HepG2 (cell line): ENCODE measurements at regions not wholly inside any gene's neighbourhood (a gene's known extent, or its start where the extent isn't known, plus 50 kb on each side); places are given as distances from the start of the nearest gene placed in this dataset.

Experiments used
- ATAC-seq: fragments of 200-7000 bp; cut with Tn5 transposase; 3 replicates; pipeline ENCODE4 v1.9.1; 2020; ENCODE audit warnings: mild to moderate bottlenecking, moderate library complexity
- BruUV-seq: library from RNA; stranded (reverse); fragments of 400-500 nt; replicated peaks from 2 replicates; lab custom pipeline; 2021; lab: Mats Ljungman, UMichigan
- CTCF ChIA-PET: fragments of 300-600 bp; formaldehyde crosslinking; extraction: SDS; loops from one replicate; lab custom pipeline; 2021; ENCODE audit warnings: low total read pairs, inconsistent platforms, low intra/inter-chr PET ratio; lab: Yijun Ruan, JAX
- POLR2A ChIA-PET: fragments of 350-600 bp; sonication (Branson Sonifier 250); formaldehyde crosslinking; loops from one replicate; lab custom pipeline; 2020; ENCODE audit warnings: antibody characterized with exemption, inconsistent platforms; lab: Yijun Ruan, JAX
- DNase-seq: peaks from one replicate; pipeline ENCODE4 v3.0.0-alpha.2; 2015; ENCODE audit warnings: low spot score
- FAIRE-seq: peaks from 3 replicates; lab custom pipeline; 2011; peaks lifted over from hg19 to GRCh38; lab: Jason Lieb, UNC
- H2AFZ ChIP-seq: one replicate; pipeline ENCODE4 v1.6.1; 2011; ENCODE audit warnings: low read length, inconsistent platforms
- H3K27ac ChIP-seq: fragments of 300-600 bp; 3 replicates; pipeline ENCODE4 v1.8.0; 2011; ENCODE audit warnings: mixed run types, mild to moderate bottlenecking, mixed read lengths, low read length, inconsistent platforms; ENCODE audit not compliant: insufficient read depth; ENCODE audit errors: extremely low read length
- H3K27me3 ChIP-seq, 2 experiments: fragments of 200-600 bp in 1 of 2; 2 replicates in 1 of 2; 3 replicates in 1 of 2; pipeline versions ENCODE4 v1.6.0 to v1.8.0; 2011; ENCODE audit warnings: low read length in 2 of 2, mild to moderate bottlenecking in 2 of 2, moderate library complexity in 2 of 2, inconsistent platforms in 1 of 2; ENCODE audit not compliant: insufficient read depth in 2 of 2, control insufficient read depth in 1 of 2
- H3K36me3 ChIP-seq, 2 experiments: fragments of 200-600 bp in 1 of 2; replicated peaks in 1 of 2; 2 replicates in 1 of 2; 3 replicates in 1 of 2; pipeline versions ENCODE4 v1.5.1 to v1.8.0; 2011; ENCODE audit warnings: low read length in 2 of 2, inconsistent platforms in 1 of 2; ENCODE audit not compliant: insufficient read depth in 2 of 2, control insufficient read depth in 1 of 2
- H3K4me1 ChIP-seq: 2 replicates; pipeline ENCODE4 v1.5.1; 2012; ENCODE audit warnings: low read length, inconsistent platforms; ENCODE audit not compliant: insufficient read depth
- H3K4me2 ChIP-seq: 2 replicates; pipeline ENCODE4 v1.6.0; 2011; ENCODE audit warnings: low read depth, low read length, inconsistent platforms
- H3K4me3 ChIP-seq, 3 experiments: fragments of 200-600 bp in 1 of 3; sonication (generic), shearing (Covaris generic) in 1 of 3; replicated peaks in 1 of 3; 2 replicates each; pipeline ENCODE4 v1.5.1; 2011 to 2016; ENCODE audit warnings: low read length in 3 of 3, inconsistent platforms in 2 of 3, low read depth in 2 of 3, mild to moderate bottlenecking in 2 of 3, control low read depth in 1 of 3, mixed read lengths in 1 of 3; ENCODE audit not compliant: insufficient read depth in 1 of 3
- H3K79me2 ChIP-seq: one replicate; pipeline ENCODE4 v1.6.1; 2011; ENCODE audit warnings: low read length, inconsistent platforms; ENCODE audit not compliant: insufficient read depth
- H3K9ac ChIP-seq: 2 replicates; pipeline ENCODE4 v1.6.0; 2011; ENCODE audit warnings: mild to moderate bottlenecking, low read depth, low read length, inconsistent platforms; ENCODE audit not compliant: insufficient read depth
- H3K9me3 ChIP-seq: 2 replicates; pipeline ENCODE4 v1.5.1; 2012; ENCODE audit warnings: mild to moderate bottlenecking, low read length
- H4K20me1 ChIP-seq: 2 replicates; pipeline ENCODE4 v1.6.0; 2011; ENCODE audit warnings: inconsistent platforms, mild to moderate bottlenecking, low read length, moderate library complexity; ENCODE audit not compliant: insufficient read depth
- ETV5 ChIP-seq: IDR thresholded peaks from 2 replicates; pipeline ENCODE4 v1.6.1; 2018; ENCODE audit warnings: missing biosample characterization, missing genetic modification reagents, inconsistent platforms, borderline replicate concordance
- ZFP62 ChIP-seq: sonication (generic); formaldehyde crosslinking; IDR thresholded peaks from 2 replicates; pipeline ENCODE4 v1.4.0; 2020; ENCODE audit warnings: missing genetic modification reagents
- WGBS: methylation state at CpG from one replicate; pipeline ENCODE4 v1.1.6; 2017; ENCODE audit warnings: low lambda C conversion rate; 5-methylcytosine and 5-hydroxymethylcytosine counted together
- in situ Hi-C: cut with HindIII; loops from 2 replicates; pipeline ENCODE4 v1.10.0; 2017; ENCODE audit warnings: low pct_unique_long_range_greater_than_20kb; ENCODE audit not compliant: extremely low pct_ligation_motif_present
- intact Hi-C: fragments of 100-400 bp; cut with micrococcal nuclease; formaldehyde crosslinking; loops from one replicate; pipeline ENCODE4 v1.10.0; 2022; ENCODE audit not compliant: unreplicated experiment
- TF ChIP-seq, protein P1 (sequence below): sonication (generic); formaldehyde crosslinking; IDR thresholded peaks from 2 replicates; pipeline ENCODE4 v1.4.0; 2020; ENCODE audit warnings: missing genetic modification reagents
- TF ChIP-seq, protein P2 (sequence below): sonication (generic); formaldehyde crosslinking; IDR thresholded peaks from 2 replicates; pipeline ENCODE4 v1.4.0; 2020; ENCODE audit warnings: low read depth, missing genetic modification reagents
- TF ChIP-seq, protein P3 (sequence below): sonication (generic); formaldehyde crosslinking; IDR thresholded peaks from 2 replicates; pipeline ENCODE4 v1.5.1; 2020; ENCODE audit warnings: mild to moderate bottlenecking, missing genetic modification reagents, moderate library complexity
- TF ChIP-seq, protein P4 (sequence below): sonication (generic); formaldehyde crosslinking; IDR thresholded peaks from 2 replicates; pipeline ENCODE4 v1.4.0; 2020; ENCODE audit warnings: missing genetic modification reagents, borderline replicate concordance

DNA sequence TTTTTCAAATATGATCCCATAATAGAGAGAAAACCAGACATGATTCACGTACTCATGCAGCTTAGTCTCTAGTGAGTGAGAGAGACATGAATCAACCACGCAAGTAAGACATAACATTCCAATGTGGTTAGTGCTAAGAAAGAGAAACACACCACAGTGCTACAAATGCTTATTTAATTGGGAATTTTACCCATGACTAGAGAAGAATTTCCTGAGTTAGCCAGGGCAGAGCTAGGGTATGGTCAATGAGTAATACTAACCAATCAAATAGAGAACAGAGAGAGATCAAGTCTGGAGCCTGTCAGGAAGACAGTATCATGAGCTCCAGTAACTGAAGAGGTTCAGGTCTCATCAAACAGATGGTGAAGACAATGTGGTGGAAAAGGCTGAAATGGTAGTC, 495.2 kb downstream of the PDGFC start:
- TF ChIP-seq, protein P1, sequence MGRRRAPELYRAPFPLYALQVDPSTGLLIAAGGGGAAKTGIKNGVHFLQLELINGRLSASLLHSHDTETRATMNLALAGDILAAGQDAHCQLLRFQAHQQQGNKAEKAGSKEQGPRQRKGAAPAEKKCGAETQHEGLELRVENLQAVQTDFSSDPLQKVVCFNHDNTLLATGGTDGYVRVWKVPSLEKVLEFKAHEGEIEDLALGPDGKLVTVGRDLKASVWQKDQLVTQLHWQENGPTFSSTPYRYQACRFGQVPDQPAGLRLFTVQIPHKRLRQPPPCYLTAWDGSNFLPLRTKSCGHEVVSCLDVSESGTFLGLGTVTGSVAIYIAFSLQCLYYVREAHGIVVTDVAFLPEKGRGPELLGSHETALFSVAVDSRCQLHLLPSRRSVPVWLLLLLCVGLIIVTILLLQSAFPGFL (CRISPR knock-in tag) = no peak
- TF ChIP-seq, protein P2, sequence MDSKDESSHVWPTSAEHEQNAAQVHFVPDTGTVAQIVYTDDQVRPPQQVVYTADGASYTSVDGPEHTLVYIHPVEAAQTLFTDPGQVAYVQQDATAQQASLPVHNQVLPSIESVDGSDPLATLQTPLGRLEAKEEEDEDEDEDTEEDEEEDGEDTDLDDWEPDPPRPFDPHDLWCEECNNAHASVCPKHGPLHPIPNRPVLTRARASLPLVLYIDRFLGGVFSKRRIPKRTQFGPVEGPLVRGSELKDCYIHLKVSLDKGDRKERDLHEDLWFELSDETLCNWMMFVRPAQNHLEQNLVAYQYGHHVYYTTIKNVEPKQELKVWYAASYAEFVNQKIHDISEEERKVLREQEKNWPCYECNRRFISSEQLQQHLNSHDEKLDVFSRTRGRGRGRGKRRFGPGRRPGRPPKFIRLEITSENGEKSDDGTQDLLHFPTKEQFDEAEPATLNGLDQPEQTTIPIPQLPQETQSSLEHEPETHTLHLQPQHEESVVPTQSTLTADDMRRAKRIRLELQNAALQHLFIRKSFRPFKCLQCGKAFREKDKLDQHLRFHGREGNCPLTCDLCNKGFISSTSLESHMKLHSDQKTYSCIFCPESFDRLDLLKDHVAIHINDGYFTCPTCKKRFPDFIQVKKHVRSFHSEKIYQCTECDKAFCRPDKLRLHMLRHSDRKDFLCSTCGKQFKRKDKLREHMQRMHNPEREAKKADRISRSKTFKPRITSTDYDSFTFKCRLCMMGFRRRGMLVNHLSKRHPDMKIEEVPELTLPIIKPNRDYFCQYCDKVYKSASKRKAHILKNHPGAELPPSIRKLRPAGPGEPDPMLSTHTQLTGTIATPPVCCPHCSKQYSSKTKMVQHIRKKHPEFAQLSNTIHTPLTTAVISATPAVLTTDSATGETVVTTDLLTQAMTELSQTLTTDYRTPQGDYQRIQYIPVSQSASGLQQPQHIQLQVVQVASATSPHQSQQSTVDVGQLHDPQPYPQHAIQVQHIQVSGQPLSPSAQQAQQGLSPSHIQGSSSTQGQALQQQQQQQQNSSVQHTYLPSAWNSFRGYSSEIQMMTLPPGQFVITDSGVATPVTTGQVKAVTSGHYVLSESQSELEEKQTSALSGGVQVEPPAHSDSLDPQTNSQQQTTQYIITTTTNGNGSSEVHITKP (CRISPR knock-in tag) = no peak
- TF ChIP-seq, protein P3, sequence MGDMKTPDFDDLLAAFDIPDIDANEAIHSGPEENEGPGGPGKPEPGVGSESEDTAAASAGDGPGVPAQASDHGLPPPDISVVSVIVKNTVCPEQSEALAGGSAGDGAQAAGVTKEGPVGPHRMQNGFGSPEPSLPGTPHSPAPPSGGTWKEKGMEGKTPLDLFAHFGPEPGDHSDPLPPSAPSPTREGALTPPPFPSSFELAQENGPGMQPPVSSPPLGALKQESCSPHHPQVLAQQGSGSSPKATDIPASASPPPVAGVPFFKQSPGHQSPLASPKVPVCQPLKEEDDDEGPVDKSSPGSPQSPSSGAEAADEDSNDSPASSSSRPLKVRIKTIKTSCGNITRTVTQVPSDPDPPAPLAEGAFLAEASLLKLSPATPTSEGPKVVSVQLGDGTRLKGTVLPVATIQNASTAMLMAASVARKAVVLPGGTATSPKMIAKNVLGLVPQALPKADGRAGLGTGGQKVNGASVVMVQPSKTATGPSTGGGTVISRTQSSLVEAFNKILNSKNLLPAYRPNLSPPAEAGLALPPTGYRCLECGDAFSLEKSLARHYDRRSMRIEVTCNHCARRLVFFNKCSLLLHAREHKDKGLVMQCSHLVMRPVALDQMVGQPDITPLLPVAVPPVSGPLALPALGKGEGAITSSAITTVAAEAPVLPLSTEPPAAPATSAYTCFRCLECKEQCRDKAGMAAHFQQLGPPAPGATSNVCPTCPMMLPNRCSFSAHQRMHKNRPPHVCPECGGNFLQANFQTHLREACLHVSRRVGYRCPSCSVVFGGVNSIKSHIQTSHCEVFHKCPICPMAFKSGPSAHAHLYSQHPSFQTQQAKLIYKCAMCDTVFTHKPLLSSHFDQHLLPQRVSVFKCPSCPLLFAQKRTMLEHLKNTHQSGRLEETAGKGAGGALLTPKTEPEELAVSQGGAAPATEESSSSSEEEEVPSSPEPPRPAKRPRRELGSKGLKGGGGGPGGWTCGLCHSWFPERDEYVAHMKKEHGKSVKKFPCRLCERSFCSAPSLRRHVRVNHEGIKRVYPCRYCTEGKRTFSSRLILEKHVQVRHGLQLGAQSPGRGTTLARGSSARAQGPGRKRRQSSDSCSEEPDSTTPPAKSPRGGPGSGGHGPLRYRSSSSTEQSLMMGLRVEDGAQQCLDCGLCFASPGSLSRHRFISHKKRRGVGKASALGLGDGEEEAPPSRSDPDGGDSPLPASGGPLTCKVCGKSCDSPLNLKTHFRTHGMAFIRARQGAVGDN (CRISPR knock-in tag) = no peak
- TF ChIP-seq ETV5 (CRISPR knock-in tag) (no peak), ZFP62 (CRISPR knock-in tag) (no peak)
- TF ChIP-seq, protein P4, sequence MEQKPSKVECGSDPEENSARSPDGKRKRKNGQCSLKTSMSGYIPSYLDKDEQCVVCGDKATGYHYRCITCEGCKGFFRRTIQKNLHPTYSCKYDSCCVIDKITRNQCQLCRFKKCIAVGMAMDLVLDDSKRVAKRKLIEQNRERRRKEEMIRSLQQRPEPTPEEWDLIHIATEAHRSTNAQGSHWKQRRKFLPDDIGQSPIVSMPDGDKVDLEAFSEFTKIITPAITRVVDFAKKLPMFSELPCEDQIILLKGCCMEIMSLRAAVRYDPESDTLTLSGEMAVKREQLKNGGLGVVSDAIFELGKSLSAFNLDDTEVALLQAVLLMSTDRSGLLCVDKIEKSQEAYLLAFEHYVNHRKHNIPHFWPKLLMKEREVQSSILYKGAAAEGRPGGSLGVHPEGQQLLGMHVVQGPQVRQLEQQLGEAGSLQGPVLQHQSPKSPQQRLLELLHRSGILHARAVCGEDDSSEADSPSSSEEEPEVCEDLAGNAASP (CRISPR knock-in tag) = no peak
- in situ Hi-C loops (loop anchor here (5.0 to 10.0 kb wide), 3 partner anchors 198 to 571 kb away; partner anchors contain the start of gene PDGFC), intact Hi-C loops (loop anchor here (5.0 kb wide), 1 partner anchor 651 kb away; no protein-coding TSS in a partner anchor)
- peak; percentile 1 for DNase-seq
- no peak overlapping the region for H2AFZ ChIP-seq
- CTCF ChIA-PET = no interaction called here
- H3K36me3 ChIP-seq = no peaks in the 10 kb centered on the region
- H3K79me2 ChIP-seq = no peaks in the 10 kb centered on the region
- H3K4me3 ChIP-seq = no peak overlapping the region
- H3K27me3 ChIP-seq = no peaks in the 10 kb centered on the region
- no peak overlapping the region for H3K4me2 ChIP-seq
- H4K20me1 ChIP-seq = no peaks in the 10 kb centered on the region
- BruUV-seq = no TSS peak
- no peaks in the 10 kb centered on the region for H3K9me3 ChIP-seq
- H3K9ac ChIP-seq = no peak overlapping the region
- H3K27ac ChIP-seq = no peak overlapping the region
- POLR2A ChIA-PET = no interaction called here
- WGBS = 2% methylated on average over 2 of the region's 2 CpGs
- no peak for FAIRE-seq
- no peak for ATAC-seq
- no peaks in the 10 kb centered on the region for H3K4me1 ChIP-seq
